Heart right ventricle (tissue), 16 donors: ENCODE measurements at regions not wholly inside any gene's neighbourhood (a gene's known extent, or its start where the extent isn't known, plus 50 kb on each side); places are given as distances from the start of the nearest gene placed in this dataset.

Source experiments
- ATAC-seq, 8 donors: fragments of 200-7000 bp; cut with Tn5 transposase; one replicate each; pipeline ENCODE4 v1.9.1; 2020; ENCODE audit warnings: mild to moderate bottlenecking in 8 of 8, moderate library complexity in 8 of 8, moderate number of reproducible peaks in 1 of 8
- DNase-seq, 2 donors: peaks; one replicate each; pipeline ENCODE4 v3.0.0-alpha.2; 2020
- H3K27ac ChIP-seq, 10 donors: fragments of 200-600 bp; sonication (generic) in 2 of 10; one replicate each; pipeline versions ENCODE4 v1.5.0 to v1.8.0; 2020 to 2022; ENCODE audit warnings: mild to moderate bottlenecking in 3 of 10
- H3K27me3 ChIP-seq, 7 donors: fragments of 200-600 bp; one replicate each; pipeline ENCODE4 v1.8.0; 2021 to 2022; ENCODE audit warnings: mild to moderate bottlenecking in 2 of 7
- H3K36me3 ChIP-seq, 9 donors: fragments of 200-600 bp; sonication (generic) in 1 of 9; one replicate each; pipeline versions ENCODE4 v1.5.0 to v1.8.0; 2020 to 2022; ENCODE audit warnings: mild to moderate bottlenecking in 2 of 9
- H3K4me1 ChIP-seq, 9 donors: fragments of 200-600 bp; sonication (generic) in 1 of 9; one replicate each; pipeline versions ENCODE4 v1.5.0 to v1.8.0; 2020 to 2022; ENCODE audit warnings: mild to moderate bottlenecking in 4 of 9
- H3K4me3 ChIP-seq, 10 donors: fragments of 200-600 bp; sonication (generic) in 2 of 10; one replicate each; pipeline versions ENCODE4 v1.5.0 to v1.8.0; 2020 to 2022; ENCODE audit warnings: mild to moderate bottlenecking in 7 of 10, moderate library complexity in 2 of 10
- H3K9me3 ChIP-seq, 11 donors: fragments of 200-600 bp in 10 of 11; sonication (generic) in 2 of 11; one replicate each; pipeline versions ENCODE4 v1.5.0 to v1.8.0; 2013 to 2022; ENCODE audit warnings: mild to moderate bottlenecking in 2 of 11, control low read depth in 1 of 11, moderate library complexity in 1 of 11
- WGBS, 2 donors: extraction: QIAGEN DNeasy Blood & Tissue Kit; methylation state at CpG; one replicate each; pipeline ENCODE4 v1.1.7; 2013; ENCODE audit warnings: inconsistent platforms in 1 of 2; 5-methylcytosine and 5-hydroxymethylcytosine counted together
- intact Hi-C, 10 donors: fragments of 100-400 bp; cut with DNase I; formaldehyde crosslinking; loops; one replicate each; pipeline versions ENCODE4 v1.11.1 to v1.14.2; 2022
- microRNA-seq, 2 donors: library from miRNA; unstranded; fragments of <30 nt; microRNA quantifications; one replicate each; pipeline ENCODE4 v1.2.0, GENCODE V29; 2021
- TF ChIP-seq, protein P1 (sequence below), 9 donors: fragments of 200-600 bp; sonication (generic) in 2 of 9; IDR thresholded peaks; one replicate each; pipeline versions ENCODE4 v1.5.0 to v1.8.0; 2021 to 2022; ENCODE audit warnings: antibody characterized with exemption in 9 of 9, mild to moderate bottlenecking in 5 of 9, moderate library complexity in 1 of 9
- donor health status: Arrhythmogenic right ventricular cardiomyopathy.
- donor health status: ischemic (EF 13 %, LVEDD 7.1; RV severe dilation, severe dysfunction).
- donor health status: healthy with polysubstance abuse.
- donor health status: DM: no; HTN: yes; CAD: no.
- donor health status: DM: no; HTN: no; CAD: no.
- donor health status: ischemic (EF 25% LVEDD 6.9; RV normal size, moderate dysfunction).
- donor health status: ischemic (EF 25% LVEDD 5.7; RV mildly dilated, moderate dysfunction).
- donor health status: healthy.
- donor health status: DM: yes; HTN: yes; CAD: no.
- donor health status: Ischemic cardiomyopathy.
- donor health status: ischemic (EF 35%, LVEDD 5.7; RV mildly dilated, moderate dysfunction).
- donor health status: nonischemic (EF 11% LVEDD 7.7; RV severe dilation, severe dysfunction).
- donor health status: DM: yes; HTN: yes; CAD: no.
- donor health status: PGD.
- donor health status: ischemic (EF 29% LVEDD 5.4; RV normal size, mild dysfunction).
- donor health status: nonischemic (EF 23%, LVEDD 6.1; RV moderate dilation, normal function).

DNA sequence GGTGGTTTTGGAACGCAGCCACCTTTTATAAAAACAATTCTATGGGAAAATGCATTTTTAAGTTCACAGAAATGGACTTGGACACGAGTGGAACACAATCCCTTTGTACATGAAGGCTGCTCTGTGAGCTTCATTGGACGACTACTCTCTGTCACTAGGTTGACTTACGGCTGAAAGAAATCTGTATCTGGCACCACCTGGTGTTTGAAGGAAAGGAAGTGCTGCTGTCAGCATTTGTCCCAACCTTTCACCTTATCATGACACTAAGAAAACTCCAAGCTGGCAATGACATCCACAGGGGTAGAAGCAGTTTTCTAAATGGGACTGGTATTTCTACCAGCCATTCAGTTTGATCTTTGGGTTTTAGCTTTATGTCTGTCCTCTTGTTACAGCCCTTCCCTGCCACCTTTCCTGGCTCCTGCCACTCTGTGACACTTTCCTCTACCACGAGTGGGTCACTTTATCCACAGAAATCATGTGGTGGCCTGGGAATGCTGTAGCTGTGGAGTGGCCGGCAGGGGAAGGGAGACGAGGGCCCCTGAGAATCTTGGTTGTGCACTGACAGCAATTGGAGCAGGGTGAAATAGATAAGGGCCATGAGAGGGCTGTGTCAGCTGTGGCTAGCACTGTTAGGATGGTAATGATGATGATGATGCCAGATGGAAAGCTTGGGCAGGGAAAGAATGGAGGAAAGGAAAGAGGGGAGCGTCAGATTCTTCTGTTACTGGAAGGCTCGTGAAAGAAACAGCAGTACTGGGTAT is 85.2 kb downstream of the TBX19 start:
- intact Hi-C loops = no loop called here
- H3K27ac ChIP-seq = no peak overlapping the region
- no peak overlapping the region for H3K4me3 ChIP-seq
- no peaks in the 10 kb centered on the region for H3K36me3 ChIP-seq
- WGBS, 2 donors = 55 to 56% methylated on average over 9 of the region's 9 CpGs
- peaks cover 0 to 9% (median 0%) of the 10 kb centered on the region in 9 donors for H3K4me1 ChIP-seq
- peak in 1 of 8 donors; percentile 59 for ATAC-seq
- TF ChIP-seq, protein P1, sequence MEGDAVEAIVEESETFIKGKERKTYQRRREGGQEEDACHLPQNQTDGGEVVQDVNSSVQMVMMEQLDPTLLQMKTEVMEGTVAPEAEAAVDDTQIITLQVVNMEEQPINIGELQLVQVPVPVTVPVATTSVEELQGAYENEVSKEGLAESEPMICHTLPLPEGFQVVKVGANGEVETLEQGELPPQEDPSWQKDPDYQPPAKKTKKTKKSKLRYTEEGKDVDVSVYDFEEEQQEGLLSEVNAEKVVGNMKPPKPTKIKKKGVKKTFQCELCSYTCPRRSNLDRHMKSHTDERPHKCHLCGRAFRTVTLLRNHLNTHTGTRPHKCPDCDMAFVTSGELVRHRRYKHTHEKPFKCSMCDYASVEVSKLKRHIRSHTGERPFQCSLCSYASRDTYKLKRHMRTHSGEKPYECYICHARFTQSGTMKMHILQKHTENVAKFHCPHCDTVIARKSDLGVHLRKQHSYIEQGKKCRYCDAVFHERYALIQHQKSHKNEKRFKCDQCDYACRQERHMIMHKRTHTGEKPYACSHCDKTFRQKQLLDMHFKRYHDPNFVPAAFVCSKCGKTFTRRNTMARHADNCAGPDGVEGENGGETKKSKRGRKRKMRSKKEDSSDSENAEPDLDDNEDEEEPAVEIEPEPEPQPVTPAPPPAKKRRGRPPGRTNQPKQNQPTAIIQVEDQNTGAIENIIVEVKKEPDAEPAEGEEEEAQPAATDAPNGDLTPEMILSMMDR (IDR thresholded peaks at IDR 0.05) = peak in 4 of 9 donors; percentile 12 to 28 (median 20)
- no peaks in the 10 kb centered on the region for H3K27me3 ChIP-seq
- no peak for DNase-seq
- H3K9me3 ChIP-seq = no peaks in the 10 kb centered on the region

Small RNAs in the stretch of these regions (microRNA-seq; reads per million reads assigned to microRNA genes)
- gene MIR557 = 0 reads per million in 2 donors
